ENCODE measurements at regions not wholly inside any gene's neighbourhood (a gene's known extent, or its start where the extent isn't known, plus 50 kb on each side); places are given as distances from the start of the nearest gene placed in this dataset.

DNA sequence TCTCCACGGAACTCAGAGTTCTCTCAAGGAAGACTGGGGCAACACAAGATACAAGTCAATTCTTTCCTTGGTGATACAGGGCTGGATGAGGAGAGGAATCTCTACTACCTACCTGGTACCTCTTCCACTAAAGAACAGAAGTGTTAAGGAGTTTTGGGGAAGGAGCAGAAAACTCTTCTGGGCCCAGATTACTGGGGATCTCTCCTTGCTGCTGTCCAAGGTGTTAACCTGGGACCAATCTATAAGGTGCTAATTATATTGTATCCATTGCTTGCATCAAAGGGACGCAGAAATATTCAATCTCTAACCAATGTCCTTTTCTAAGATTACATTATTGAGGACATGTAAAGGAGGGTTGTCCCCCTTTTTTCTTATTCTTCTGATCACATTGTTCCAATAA lies 1102.5 kb downstream of the AMY1C start:
- TF ChIP-seq, protein P1, sequence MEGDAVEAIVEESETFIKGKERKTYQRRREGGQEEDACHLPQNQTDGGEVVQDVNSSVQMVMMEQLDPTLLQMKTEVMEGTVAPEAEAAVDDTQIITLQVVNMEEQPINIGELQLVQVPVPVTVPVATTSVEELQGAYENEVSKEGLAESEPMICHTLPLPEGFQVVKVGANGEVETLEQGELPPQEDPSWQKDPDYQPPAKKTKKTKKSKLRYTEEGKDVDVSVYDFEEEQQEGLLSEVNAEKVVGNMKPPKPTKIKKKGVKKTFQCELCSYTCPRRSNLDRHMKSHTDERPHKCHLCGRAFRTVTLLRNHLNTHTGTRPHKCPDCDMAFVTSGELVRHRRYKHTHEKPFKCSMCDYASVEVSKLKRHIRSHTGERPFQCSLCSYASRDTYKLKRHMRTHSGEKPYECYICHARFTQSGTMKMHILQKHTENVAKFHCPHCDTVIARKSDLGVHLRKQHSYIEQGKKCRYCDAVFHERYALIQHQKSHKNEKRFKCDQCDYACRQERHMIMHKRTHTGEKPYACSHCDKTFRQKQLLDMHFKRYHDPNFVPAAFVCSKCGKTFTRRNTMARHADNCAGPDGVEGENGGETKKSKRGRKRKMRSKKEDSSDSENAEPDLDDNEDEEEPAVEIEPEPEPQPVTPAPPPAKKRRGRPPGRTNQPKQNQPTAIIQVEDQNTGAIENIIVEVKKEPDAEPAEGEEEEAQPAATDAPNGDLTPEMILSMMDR (IDR thresholded peaks at IDR 0.05): no peak
- no peak for TF ChIP-seq ZFX (IDR thresholded peaks at IDR 0.05; ENCODE audit: borderline replicate concordance)
- no peak overlapping the region for H3K27ac ChIP-seq

DNA sequence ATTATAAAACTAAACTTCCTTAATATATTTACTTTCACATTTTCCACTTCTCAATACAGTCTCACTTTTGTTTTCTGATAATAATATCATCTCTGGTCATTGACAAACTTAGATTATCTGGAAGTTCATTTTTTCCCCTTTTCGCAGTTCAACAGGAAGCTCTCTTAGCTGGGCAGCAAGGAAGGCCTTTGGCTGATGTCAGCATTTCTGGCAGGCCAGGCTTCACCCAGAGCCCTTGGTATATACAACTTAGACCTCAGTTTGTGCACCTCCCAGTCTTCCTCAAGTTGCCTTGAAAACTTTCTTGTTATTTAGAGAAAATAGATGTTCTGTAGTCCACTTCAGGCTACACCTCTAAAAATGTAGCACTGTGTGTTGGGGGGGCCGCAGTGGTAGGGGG lies 1103.6 kb downstream of the AMY1C start:
- H3K27ac ChIP-seq: no peak overlapping the region
- TF ChIP-seq, protein P1 (IDR thresholded peaks at IDR 0.05): no peak
- no peak for TF ChIP-seq ZFX (IDR thresholded peaks at IDR 0.05; ENCODE audit: borderline replicate concordance)

DNA sequence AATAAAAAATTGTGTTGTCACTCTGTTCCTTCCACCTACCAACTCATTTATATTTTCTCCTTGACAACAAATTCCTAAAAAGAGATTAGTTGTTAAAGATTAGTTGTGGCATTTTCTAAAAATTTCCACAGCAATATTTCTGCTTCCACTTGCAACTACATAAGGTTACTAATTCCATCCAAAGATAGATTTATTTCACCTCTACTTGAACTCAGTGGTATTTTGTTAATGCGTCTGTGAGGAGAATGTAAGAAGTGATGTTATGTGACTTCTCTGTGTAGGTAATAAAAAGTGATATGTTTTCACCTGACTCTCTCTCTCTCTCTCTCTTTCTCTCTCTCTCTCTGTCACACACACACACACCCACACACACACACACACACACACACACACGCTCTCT lies 1104.8 kb downstream of the AMY1C start:
- TF ChIP-seq, protein P1 (IDR thresholded peaks at IDR 0.05): no peak
- TF ChIP-seq ZFX (IDR thresholded peaks at IDR 0.05; ENCODE audit: borderline replicate concordance): no peak
- H3K27ac ChIP-seq: no peak overlapping the region

DNA sequence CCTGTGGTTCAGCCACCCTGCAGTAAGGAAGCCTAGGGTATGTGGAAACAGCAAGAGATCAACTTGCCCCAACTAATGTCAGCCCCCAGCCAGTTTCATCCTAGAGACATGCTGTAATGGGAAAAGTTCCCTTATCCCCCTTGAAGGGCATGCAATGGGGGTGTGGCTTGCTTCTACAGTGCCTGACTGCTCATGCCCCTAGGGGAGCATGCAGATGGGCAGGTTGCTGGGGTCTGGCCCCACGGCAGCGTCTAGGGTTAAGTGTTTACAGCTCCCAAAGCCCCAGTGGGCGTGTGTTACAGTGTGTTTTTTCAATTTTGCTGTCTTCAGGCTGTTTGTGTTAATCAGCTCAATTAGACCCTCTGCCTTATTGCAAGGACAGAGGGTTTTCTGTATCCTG lies 1105.9 kb downstream of the AMY1C start:
- TF ChIP-seq ZFX (IDR thresholded peaks at IDR 0.05; ENCODE audit: borderline replicate concordance): no peak
- TF ChIP-seq, protein P1 (IDR thresholded peaks at IDR 0.05): no peak

DNA sequence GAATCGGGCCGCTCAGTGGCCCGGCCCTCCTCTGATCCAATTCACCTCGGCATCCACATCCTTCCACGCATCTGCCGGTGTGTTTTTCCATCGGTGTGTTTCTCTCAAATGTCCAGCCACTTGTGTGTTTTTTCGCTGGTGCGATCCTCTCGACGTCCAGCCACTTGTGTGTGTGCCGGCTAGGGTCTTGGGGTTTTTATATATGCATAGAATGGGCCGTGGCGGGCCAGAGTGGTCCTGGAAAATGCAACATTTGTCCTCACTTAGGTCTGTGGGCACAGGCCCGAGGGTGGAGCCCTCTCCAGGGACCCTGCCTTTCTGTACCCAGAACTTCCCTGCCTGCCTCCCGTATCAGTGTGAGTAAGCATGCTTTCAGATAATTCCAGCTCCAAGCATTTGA lies 1106.4 kb downstream of the AMY1C start:
- H3K27ac ChIP-seq: no peak overlapping the region
- TF ChIP-seq ZFX (IDR thresholded peaks at IDR 0.05; ENCODE audit: borderline replicate concordance): no peak
- TF ChIP-seq, protein P1 (IDR thresholded peaks at IDR 0.05): no peak

More for the DNA sequence above, 1105.9 kb downstream of the AMY1C start:
- no peak overlapping the region for H3K27ac ChIP-seq

DNA sequence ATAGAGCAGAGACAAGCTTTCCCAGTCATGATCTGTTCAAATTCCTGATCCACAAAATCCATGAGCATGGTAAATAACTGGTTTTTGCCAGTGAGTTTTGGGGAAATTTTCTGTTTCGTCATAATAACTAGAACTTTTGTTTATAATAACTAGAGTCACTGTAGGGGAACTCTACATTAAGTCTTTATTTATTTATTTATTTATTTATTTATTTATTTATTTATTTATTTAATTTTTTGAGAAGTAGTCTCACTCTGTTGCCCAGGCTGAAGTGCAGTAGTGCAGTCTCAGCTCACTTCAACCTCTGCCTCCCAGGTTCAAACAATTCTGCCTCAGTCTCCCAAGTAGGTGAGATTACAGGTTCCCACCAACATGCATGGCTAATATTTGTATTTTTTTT lies 1106.8 kb downstream of the AMY1C start:
- H3K27ac ChIP-seq: no peak overlapping the region
- TF ChIP-seq, protein P1 (IDR thresholded peaks at IDR 0.05): no peak
- TF ChIP-seq ZFX (IDR thresholded peaks at IDR 0.05; ENCODE audit: borderline replicate concordance): no peak

DNA sequence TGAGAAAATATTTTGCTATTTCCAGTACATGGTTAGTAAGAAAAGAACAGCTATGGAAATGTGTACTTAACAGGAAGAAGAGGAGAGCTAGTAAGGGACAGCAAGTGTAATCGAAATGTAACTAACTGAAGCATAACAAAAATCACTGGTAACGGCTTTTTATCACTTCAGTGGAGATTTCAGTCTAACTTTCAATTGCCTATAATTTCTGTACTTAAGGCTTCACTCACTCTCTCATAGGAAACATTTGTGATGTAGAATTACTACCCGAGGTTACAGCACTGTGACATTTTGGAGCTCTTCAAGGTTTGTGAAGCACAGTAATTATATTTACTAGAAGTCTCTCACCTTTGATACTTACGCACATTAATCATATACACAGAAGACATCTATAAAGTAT lies 1119.1 kb downstream of the AMY1C start:
- H3K27ac ChIP-seq: no peak overlapping the region

More for the DNA sequence above, 1119.1 kb downstream of the AMY1C start:
- no peak for TF ChIP-seq ZFX (IDR thresholded peaks at IDR 0.05; ENCODE audit: borderline replicate concordance)
- TF ChIP-seq, protein P1 (IDR thresholded peaks at IDR 0.05): no peak
